Neuron (in vitro differentiated cells): ENCODE measurements at regions not wholly inside any gene's neighbourhood (a gene's known extent, or its start where the extent isn't known, plus 50 kb on each side); places are given as distances from the start of the nearest gene placed in this dataset.
"Not testable (repeated sequence)": the region's sequence is repeated elsewhere in the genome, so short reads cannot be mapped to it uniquely, and the experiment has no call there.

Experiments used
- H2AFZ ChIP-seq: one replicate; pipeline ENCODE4 v1.6.1; 2013; ENCODE audit warnings: low read depth, mild to moderate bottlenecking, inconsistent platforms, low read length, moderate library complexity
- H3K27me3 ChIP-seq: one replicate; pipeline ENCODE4 v1.6.1; 2013; ENCODE audit warnings: low read length; ENCODE audit not compliant: insufficient read depth
- H3K36me3 ChIP-seq: one replicate; pipeline ENCODE4 v1.6.1; 2013; ENCODE audit warnings: low read length; ENCODE audit not compliant: insufficient read depth
- H3K4me1 ChIP-seq: one replicate; pipeline ENCODE4 v1.6.1; 2013; ENCODE audit warnings: low read length; ENCODE audit not compliant: insufficient read depth
- H3K4me3 ChIP-seq: 2 replicates; pipeline ENCODE4 v1.5.1; 2013; ENCODE audit warnings: mild to moderate bottlenecking, low read length, moderate library complexity
- H3K9me3 ChIP-seq: one replicate; pipeline ENCODE4 v1.6.1; 2013; ENCODE audit warnings: low read length

DNA sequence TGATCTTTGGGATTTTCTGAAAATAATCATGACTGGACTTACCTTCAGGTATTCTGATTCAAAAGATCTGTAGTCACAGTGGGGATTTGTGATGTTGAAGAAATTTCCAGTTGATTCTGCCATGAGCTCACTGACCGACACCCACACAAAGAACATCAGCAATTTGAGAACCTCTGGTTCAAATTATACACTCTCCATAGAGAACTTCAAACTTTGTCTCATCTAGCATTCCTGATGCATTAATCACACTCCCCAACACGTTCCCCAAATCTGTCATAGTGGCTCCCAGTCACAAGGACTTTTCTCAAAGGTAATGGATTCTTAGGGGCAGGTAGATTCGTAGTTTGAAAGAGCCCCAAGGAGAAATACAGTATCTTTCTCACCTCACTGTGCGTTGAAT, 584.3 kb downstream of the FBXO15 start:
- Histone ChIP-seq H3K4me3 (no peak overlapping the region), H3K36me3 (no peaks in the 10 kb centered on the region), H3K4me1 (no peaks in the 10 kb centered on the region), H3K27me3 (no peaks in the 10 kb centered on the region), H3K9me3 (no peaks in the 10 kb centered on the region), H2AFZ (no peak overlapping the region)

GRCh38 chr18:73556904-73557303, 590.7 kb downstream of the FBXO15 start:
- Histone ChIP-seq H2AFZ (no peak overlapping the region), H3K9me3 (no peaks in the 10 kb centered on the region), H3K27me3 (no peaks in the 10 kb centered on the region), H3K4me1 (no peaks in the 10 kb centered on the region), H3K36me3 (no peaks in the 10 kb centered on the region), H3K4me3 (no peak overlapping the region)

DNA sequence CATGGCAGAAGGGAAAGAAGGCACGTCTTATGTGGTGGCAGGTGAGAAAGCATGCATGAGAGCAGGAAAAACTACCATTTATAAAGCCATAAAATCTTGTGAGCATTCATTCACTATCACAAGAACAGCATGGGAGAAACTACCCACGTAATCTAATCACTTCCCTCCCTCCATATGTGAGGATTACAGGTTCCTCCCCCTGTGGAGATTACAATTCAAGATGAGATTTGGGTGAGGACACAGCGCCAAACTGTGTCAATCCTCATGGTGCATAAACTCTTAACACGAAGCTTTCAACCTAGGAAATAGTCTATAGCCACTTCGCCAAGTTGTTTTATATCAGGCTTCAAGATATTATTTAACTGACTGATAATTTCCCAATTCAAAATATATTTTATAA, 595.5 kb downstream of the FBXO15 start:
- Histone ChIP-seq H3K36me3 (no peaks in the 10 kb centered on the region), H3K4me1 (no peaks in the 10 kb centered on the region), H3K9me3 (no peaks in the 10 kb centered on the region), H3K4me3 (no peak overlapping the region), H2AFZ (no peak overlapping the region), H3K27me3 (no peaks in the 10 kb centered on the region)

- H3K4me3 ChIP-seq, result no peak overlapping the region
- no peak overlapping the region for H2AFZ ChIP-seq
- no peaks in the 10 kb centered on the region for H3K36me3 ChIP-seq
- H3K4me1 ChIP-seq, result no peaks in the 10 kb centered on the region
- no peaks in the 10 kb centered on the region for H3K27me3 ChIP-seq
- H3K9me3 ChIP-seq, result no peaks in the 10 kb centered on the region
Measured at GRCh38 chr18:73551211-73551610, 596.4 kb downstream of the FBXO15 start.

- H3K36me3 ChIP-seq, result no peaks in the 10 kb centered on the region
- no peaks in the 10 kb centered on the region for H3K9me3 ChIP-seq
- no peak overlapping the region for H3K4me3 ChIP-seq
- H3K4me1 ChIP-seq, result no peaks in the 10 kb centered on the region
- no peak overlapping the region for H2AFZ ChIP-seq
- no peaks in the 10 kb centered on the region for H3K27me3 ChIP-seq
Measured at GRCh38 chr18:73549236-73549635, 598.4 kb downstream of the FBXO15 start.

- H3K27me3 ChIP-seq, result no peaks in the 10 kb centered on the region
- no peak overlapping the region for H3K4me3 ChIP-seq
- H3K9me3 ChIP-seq, result no peaks in the 10 kb centered on the region
- H2AFZ ChIP-seq, result no peak overlapping the region
- H3K4me1 ChIP-seq, result no peaks in the 10 kb centered on the region
- no peaks in the 10 kb centered on the region for H3K36me3 ChIP-seq
Measured at GRCh38 chr18:73545472-73545871, 602.2 kb downstream of the FBXO15 start.

DNA sequence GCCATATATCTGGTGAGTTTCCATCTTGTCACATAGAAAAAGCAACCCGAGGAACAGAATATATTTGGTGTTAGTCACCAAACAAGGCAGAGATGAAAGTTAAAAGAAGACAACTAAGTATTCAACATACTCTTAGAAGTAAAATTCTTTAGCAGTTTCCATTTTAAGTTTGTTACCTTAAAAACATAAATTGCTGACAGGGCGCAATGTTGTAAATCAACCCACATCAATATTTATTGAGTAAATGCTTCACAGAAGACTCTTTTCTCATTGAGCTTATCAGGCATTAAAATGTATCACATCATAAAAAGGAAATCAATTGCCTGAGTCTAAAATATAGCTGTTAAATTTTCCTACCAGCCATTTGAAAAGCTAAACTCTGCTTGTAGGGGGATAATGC, 603.0 kb downstream of the FBXO15 start:
- H3K4me1 ChIP-seq, result peaks cover 6% of the 10 kb centered on the region
- H3K36me3 ChIP-seq, result no peaks in the 10 kb centered on the region
- H3K4me3 ChIP-seq, result no peak overlapping the region
- H3K9me3 ChIP-seq, result no peaks in the 10 kb centered on the region
- no peaks in the 10 kb centered on the region for H3K27me3 ChIP-seq
- no peak overlapping the region for H2AFZ ChIP-seq

DNA sequence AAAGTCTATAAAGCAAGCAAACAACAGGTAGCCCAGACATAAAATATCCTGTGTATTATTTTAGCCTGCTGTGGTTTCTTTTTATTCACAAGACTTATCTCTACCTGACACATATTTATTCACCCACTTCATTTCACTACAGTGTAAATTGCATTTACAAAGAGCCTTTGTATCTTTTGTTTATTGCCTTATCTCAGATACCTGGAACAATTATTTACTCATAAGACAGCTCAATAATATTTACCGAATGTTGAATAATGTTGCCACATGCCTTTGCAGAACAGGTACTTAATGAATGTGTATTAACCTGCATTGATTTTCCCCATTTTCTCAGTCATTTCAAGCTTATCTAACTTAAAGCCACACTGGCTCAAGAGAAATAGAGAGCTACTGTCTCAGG, 603.6 kb downstream of the FBXO15 start:
- Histone ChIP-seq H3K9me3 (no peaks in the 10 kb centered on the region), H3K27me3 (no peaks in the 10 kb centered on the region), H3K4me3 (no peak overlapping the region), H3K4me1 (peaks cover 10% of the 10 kb centered on the region), H2AFZ (no peak overlapping the region), H3K36me3 (no peaks in the 10 kb centered on the region)

DNA sequence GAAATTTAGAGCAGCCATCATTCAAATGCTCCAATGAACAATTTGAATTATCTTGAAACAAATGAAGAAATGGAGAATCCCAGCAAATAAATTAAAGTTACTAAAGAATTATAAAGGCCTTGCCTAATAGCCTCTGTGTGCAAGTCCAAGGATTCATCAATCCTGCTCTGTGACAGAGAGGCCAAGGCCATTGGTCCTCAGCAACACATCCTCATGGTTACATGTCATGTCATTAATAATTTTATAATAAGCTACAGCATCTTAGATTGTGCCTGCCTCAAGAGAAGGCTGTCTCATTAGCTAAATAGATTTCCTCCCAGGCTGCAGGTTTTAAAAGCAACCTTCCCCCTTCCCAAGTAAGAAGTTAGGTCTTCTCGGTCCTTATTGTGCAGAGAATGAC, 611.6 kb downstream of the FBXO15 start:
- H3K27me3 ChIP-seq, result no peaks in the 10 kb centered on the region
- H3K36me3 ChIP-seq, result no peaks in the 10 kb centered on the region
- no peak overlapping the region for H3K4me3 ChIP-seq
- peaks cover 10% of the 10 kb centered on the region for H3K4me1 ChIP-seq
- H3K9me3 ChIP-seq, result no peaks in the 10 kb centered on the region
- H2AFZ ChIP-seq, result no peak overlapping the region

GRCh38 chr18:73535189-73535588, 612.4 kb downstream of the FBXO15 start:
- Histone ChIP-seq H3K4me3 (no peak overlapping the region), H3K4me1 (peaks cover 9% of the 10 kb centered on the region), H3K36me3 (no peaks in the 10 kb centered on the region)

DNA sequence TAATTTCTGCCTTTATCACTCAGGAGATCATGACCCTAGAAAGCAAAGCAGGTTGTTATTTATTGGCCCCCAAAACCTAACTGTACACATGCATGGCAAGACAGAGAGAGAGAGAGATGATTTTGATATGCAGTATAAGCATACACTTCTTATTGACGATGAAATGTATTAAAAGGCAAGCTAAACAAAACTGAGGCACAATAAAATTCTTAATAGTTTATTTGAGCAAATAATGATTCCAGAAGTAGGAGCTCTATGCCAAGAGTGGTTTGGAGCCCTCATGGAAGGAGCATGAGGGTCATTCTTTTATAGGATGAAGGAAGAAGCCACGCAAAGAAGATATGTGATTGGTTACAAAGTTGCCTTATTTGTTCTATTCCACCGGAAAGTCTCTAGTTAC, 616.0 kb downstream of the FBXO15 start:
- Histone ChIP-seq H3K36me3 (no peaks in the 10 kb centered on the region), H3K27me3 (no peaks in the 10 kb centered on the region), H3K4me3 (no peak overlapping the region), H2AFZ (no peak overlapping the region), H3K4me1 (peaks cover 8% of the 10 kb centered on the region), H3K9me3 (no peaks in the 10 kb centered on the region)

More at GRCh38 chr18:73535189-73535588, 612.4 kb downstream of the FBXO15 start:
- H2AFZ ChIP-seq, result no peak overlapping the region
- H3K9me3 ChIP-seq, result no peaks in the 10 kb centered on the region
- no peaks in the 10 kb centered on the region for H3K27me3 ChIP-seq

GRCh38 chr18:73528066-73528465, 619.6 kb downstream of the FBXO15 start:
- Histone ChIP-seq H3K4me3 (no peak overlapping the region), H3K4me1 (peaks cover 8% of the 10 kb centered on the region), H3K9me3 (no peaks in the 10 kb centered on the region), H2AFZ (no peak overlapping the region), H3K36me3 (no peaks in the 10 kb centered on the region), H3K27me3 (no peaks in the 10 kb centered on the region)

DNA sequence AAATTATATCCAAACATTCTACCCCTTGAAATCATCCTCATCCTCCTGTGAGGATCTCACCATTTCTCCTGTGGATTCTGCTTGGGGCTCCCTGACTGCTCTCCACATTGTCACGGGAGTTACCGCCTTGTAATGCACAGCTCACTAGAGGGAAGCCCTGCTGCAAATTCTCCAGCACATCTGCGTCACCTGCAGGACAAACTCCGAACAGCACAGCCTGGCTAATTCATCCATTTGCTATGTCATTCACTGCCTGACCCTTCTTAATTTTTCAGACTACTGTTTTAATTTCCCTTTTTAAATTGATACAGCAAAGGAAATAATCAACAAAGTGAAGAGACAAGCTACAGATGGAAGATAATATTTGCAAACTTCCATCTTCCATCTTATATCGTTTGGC, 627.4 kb downstream of the FBXO15 start:
- H3K4me3 ChIP-seq, result no peak overlapping the region
- H3K4me1 ChIP-seq, result peaks cover 3% of the 10 kb centered on the region
- H3K27me3 ChIP-seq, result no peaks in the 10 kb centered on the region
- no peaks in the 10 kb centered on the region for H3K36me3 ChIP-seq
- no peak overlapping the region for H2AFZ ChIP-seq
- no peaks in the 10 kb centered on the region for H3K9me3 ChIP-seq

DNA sequence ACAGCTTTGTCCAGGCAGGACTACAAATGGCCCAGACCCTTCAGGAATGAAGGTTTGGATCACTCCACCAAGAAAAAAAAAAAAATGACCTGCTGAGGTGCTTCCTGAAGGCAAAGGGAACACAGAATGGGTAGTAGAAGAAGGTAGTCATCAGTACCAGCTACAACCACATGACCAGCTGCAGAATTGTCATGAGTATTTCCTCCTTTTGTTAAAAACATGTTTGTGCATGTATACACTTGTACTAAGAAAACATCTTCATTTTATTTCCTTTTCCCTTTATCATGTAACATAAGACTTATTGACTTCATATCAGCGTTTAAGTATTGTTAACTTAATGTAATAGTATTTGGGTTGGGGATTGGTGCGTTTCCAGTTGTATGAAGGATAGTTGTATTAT, 631.6 kb downstream of the FBXO15 start:
- not testable (repeated sequence) for H3K4me3 ChIP-seq, H3K36me3 ChIP-seq, H2AFZ ChIP-seq, H3K9me3 ChIP-seq, H3K4me1 ChIP-seq, H3K27me3 ChIP-seq
